Urinary bladder (tissue), 3 donors: ENCODE measurements at regions not wholly inside any gene's neighbourhood (a gene's known extent, or its start where the extent isn't known, plus 50 kb on each side); places are given as distances from the start of the nearest gene placed in this dataset.
"Not testable (repeated sequence)": the region's sequence is repeated elsewhere in the genome, so short reads cannot be mapped to it uniquely, and the experiment has no call there.

ENCODE experiments used
- DNase-seq: peaks from one replicate; pipeline ENCODE4 v3.0.0-alpha.2; 2015; ENCODE audit errors: extremely low spot score
- H3K27ac ChIP-seq: one replicate; pipeline ENCODE4 v1.5.1; 2013; ENCODE audit warnings: low read depth, mild to moderate bottlenecking, moderate library complexity
- H3K36me3 ChIP-seq: one replicate; pipeline ENCODE4 v1.6.1; 2013; ENCODE audit warnings: mild to moderate bottlenecking, moderate library complexity; ENCODE audit not compliant: insufficient read depth
- H3K4me1 ChIP-seq: one replicate; pipeline ENCODE4 v1.6.1; 2013; ENCODE audit warnings: mild to moderate bottlenecking, moderate library complexity; ENCODE audit not compliant: insufficient read depth
- H3K4me3 ChIP-seq: one replicate; pipeline ENCODE4 v1.5.1; 2013; ENCODE audit warnings: low read depth, low read length
- WGBS: extraction: QIAGEN DNeasy Blood & Tissue Kit; methylation state at CpG from one replicate; pipeline ENCODE4 v1.1.7; 2013; 5-methylcytosine and 5-hydroxymethylcytosine counted together
- donor health status: healthy with polysubstance abuse.
- donor health status: healthy.

- DNase-seq = no peak
- Histone ChIP-seq H3K36me3 (no peaks in the 10 kb centered on the region), H3K4me1 (no peaks in the 10 kb centered on the region), H3K4me3 (no peak overlapping the region), H3K27ac (no peak overlapping the region)
- WGBS = 89% methylated on average over 4 of the region's 4 CpGs
Measured at GRCh38 chr2:181789827-181790448, 101.6 kb upstream of the ITPRID2 start.

DNA sequence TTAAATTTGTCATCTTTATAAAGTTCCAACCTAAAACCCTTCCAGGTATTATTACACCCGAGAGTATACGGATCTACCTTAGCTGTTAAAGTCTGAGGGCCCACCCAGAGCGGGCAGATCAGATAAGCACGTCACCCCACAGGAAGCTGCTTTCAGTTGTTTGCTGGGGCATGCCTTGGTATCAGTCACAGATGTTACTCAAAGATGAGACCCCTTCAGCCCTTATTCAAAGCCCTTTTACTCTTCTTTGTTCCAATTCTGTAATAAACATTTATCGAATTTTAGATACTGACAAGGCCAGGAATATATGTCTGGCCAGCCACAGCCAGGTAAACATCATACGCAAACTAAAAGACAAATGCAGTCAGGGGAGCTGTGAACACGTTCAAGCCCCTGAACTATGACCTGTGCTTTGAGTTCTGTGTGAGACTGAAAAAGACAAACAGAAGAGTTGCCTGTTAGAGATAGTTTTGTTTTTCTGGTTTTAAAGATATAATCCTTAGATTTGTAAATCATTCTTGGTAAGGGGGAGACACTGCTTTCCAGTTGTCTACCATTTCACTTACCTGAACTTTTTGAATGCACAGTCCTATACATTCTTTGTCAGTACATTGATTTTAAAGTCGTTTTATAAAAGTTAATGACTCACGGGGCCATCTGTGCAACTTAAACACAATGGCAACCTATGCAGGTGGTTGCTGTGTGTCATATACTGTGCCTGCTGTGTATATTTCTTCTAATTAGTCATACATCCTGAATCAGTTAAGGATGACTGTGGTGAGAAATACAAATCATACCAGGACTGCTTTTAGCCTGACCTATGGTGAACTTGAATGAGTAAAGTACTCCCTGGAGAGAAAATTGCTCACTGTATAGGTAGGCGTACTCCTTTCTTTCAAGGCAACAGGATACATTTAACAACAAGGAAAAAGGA lies 100.5 kb upstream of the ITPRID2 start:
- no peaks in the 10 kb centered on the region for H3K4me1 ChIP-seq
- DNase-seq = no peak
- 63% methylated on average over 10 of the region's 10 CpGs for WGBS
- H3K4me3 ChIP-seq = no peak overlapping the region
- H3K36me3 ChIP-seq = no peaks in the 10 kb centered on the region
- no peak overlapping the region for H3K27ac ChIP-seq

- H3K27ac ChIP-seq = no peak overlapping the region
- DNase-seq = no peak
- H3K4me3 ChIP-seq = no peak overlapping the region
- WGBS = 95% methylated on average over 1 of the region's 1 CpG
- no peaks in the 10 kb centered on the region for H3K4me1 ChIP-seq
- no peaks in the 10 kb centered on the region for H3K36me3 ChIP-seq
Measured at GRCh38 chr2:181792906-181793305, 98.6 kb upstream of the ITPRID2 start.

DNA sequence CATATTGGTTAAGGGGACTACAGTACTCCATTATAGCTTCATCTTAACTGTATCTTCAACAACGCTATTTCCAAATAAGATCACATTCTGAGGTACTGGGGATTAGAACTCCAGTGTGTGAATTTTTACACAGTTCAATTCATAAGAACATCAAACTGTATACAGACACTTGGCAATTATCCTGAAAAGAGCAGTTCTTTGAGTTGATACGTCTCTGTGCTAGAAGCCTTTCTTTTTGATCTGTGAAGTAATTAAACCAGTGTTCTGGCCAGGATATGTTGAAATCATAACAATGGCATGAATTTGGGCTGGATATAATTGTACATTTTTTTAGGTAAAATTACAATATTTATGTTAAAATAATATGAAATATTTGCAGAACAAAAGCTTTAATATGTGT lies 93.5 kb upstream of the ITPRID2 start:
- Histone ChIP-seq H3K4me3 (no peak overlapping the region), H3K36me3 (no peaks in the 10 kb centered on the region), H3K4me1 (no peaks in the 10 kb centered on the region), H3K27ac (no peak overlapping the region)
- WGBS = 76% methylated on average over 2 of the region's 2 CpGs
- DNase-seq = no peak

DNA sequence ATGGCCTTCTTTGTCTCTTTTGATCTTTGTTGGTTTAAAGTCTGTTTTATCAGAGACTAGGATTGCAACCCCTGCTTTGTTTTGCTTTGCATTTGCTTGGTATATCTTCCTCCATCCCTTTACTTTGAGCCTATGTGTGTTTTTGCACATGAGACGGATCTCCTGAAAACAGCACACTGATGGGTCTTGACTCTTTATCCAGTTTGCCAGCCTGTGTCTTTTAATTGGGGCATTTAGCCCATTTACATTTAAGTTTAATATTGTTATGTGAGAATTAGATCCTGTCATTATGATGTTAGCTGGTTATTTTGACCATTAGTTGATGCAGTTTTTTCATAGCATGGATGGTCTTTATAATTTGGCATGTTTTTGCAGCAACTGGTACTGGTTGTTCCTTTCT lies 89.2 kb upstream of the ITPRID2 start:
- not testable (repeated sequence) for H3K4me1 ChIP-seq, H3K36me3 ChIP-seq, H3K27ac ChIP-seq, DNase-seq, H3K4me3 ChIP-seq
- WGBS = 97% methylated on average over 1 of the region's 1 CpG

- H3K4me1 ChIP-seq, H3K4me3 ChIP-seq, H3K27ac ChIP-seq, DNase-seq, H3K36me3 ChIP-seq: not testable (repeated sequence)
- WGBS = 82% methylated on average over 12 of the region's 12 CpGs
Measured at GRCh38 chr2:181803903-181804799, 87.4 kb upstream of the ITPRID2 start.

- no peak overlapping the region for H3K4me3 ChIP-seq
- DNase-seq = no peak
- 21% methylated on average over 3 of the region's 3 CpGs for WGBS
Measured at GRCh38 chr2:181805228-181806038, 86.1 kb upstream of the ITPRID2 start.

GRCh38 chr2:181806039-181806392 lies 85.5 kb upstream of the ITPRID2 start:
- 23% methylated on average over 1 of the region's 1 CpG for WGBS
- H3K27ac ChIP-seq = no peak overlapping the region
- no peaks in the 10 kb centered on the region for H3K36me3 ChIP-seq
- DNase-seq = no peak
- H3K4me1 ChIP-seq = no peaks in the 10 kb centered on the region
- no peak overlapping the region for H3K4me3 ChIP-seq

More at GRCh38 chr2:181805228-181806038, 86.1 kb upstream of the ITPRID2 start:
- Histone ChIP-seq H3K27ac (peak overlapping the region; percentile 10), H3K36me3 (no peaks in the 10 kb centered on the region), H3K4me1 (no peaks in the 10 kb centered on the region)

- WGBS = 89% methylated on average over 2 of the region's 2 CpGs
- Histone ChIP-seq H3K36me3 (no peaks in the 10 kb centered on the region), H3K27ac (no peak overlapping the region), H3K4me1 (no peaks in the 10 kb centered on the region), H3K4me3 (no peak overlapping the region)
- DNase-seq = no peak
Measured at GRCh38 chr2:181807526-181807925, 84.0 kb upstream of the ITPRID2 start.

DNA sequence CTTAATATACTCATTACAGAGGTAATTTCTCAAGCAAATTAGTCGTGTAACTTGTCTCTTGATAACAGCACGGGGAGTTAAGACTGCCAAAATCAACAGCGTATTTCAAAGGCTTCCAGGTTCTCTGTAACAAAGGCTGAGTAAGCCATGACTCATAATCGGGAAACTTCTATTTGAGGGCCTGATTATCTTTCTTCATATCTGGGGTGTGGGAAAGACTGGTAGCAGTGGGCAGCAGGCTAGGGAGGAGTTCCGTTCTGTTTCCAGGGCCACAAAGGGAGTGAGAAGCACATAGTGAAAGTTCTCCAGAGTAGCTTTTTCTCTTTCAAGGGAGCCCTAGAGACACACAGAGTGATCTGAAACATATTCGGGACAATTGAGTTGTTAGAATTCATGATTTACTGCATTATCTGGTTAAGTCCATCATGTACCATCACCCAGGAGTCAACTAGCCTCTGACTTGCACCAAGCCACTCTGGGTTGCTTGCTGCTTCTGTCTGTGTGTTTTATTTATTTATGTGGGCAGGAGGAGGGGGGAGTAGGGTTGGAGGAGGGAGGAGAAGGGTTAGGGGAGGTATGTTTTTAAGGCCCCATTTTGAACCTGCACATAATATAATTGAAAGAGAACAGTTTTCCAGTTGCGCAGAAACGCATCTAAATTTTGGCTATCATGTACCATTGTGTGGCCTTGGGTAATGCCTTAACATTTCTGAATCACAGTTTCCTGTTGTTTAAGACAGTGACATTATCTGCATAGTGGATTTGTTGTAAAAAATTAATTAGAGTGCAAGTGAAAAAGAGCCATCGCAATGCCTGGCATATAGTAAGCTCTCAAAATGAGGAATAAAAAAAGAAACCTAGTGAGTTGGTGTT lies 80.5 kb upstream of the ITPRID2 start:
- no peaks in the 10 kb centered on the region for H3K4me1 ChIP-seq
- no peak for DNase-seq
- WGBS = 41% methylated on average over 9 of the region's 9 CpGs
- H3K27ac ChIP-seq = no peak overlapping the region
- no peaks in the 10 kb centered on the region for H3K36me3 ChIP-seq
- H3K4me3 ChIP-seq = no peak overlapping the region

DNA sequence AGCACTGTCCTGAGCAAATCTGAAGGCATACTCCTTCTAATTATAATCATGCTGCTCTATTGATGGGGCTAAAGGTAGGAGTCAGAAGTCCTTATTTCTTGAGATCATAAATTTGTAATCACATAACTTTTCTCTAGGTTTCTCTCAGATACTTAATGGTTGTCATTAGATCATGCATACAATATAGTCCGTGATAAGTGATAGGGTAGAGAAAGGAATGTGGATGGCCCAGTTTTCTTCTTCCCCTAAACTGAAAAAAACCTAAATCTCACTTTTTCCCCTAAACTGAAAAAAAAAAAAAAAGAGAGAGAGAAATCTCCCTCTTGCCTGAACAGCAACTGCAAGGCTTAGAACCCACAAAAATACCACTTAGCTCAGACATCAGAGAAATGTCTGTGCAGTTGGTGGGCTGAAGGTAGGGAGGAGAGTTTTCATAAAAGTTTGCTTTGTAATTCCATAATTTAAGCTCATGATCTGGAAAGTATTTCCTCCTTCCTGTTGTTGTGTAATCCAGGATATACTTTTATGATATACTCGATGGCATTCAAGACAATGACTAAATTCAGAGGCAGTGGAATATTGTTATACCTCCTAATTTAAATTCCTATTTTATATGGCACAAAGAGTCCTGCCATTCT lies 79.3 kb upstream of the ITPRID2 start:
- no peaks in the 10 kb centered on the region for H3K36me3 ChIP-seq
- H3K27ac ChIP-seq = no peak overlapping the region
- no peaks in the 10 kb centered on the region for H3K4me1 ChIP-seq
- WGBS = 68% methylated on average over 2 of the region's 2 CpGs
- H3K4me3 ChIP-seq = no peak overlapping the region
- no peak for DNase-seq

DNA sequence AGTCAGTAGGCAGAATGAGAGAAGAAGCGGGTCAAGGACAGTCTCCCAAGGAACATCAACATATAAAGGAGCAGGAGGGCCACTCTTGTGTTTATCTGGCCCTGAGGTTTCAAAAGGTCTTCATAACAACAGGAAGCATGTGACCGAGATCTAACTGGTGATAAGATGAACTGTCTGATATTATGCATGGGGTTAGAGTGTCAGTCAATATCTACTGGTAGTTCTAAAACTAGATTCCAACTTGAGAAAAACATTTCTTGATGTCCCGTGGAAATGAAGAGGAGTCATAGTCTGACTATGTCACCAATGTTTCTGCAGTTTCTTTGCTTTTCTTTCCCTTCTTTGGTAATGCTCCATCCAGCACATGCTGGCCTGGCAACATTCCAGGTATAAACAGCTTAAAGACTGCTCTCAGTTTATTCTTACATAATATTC lies 77.5 kb upstream of the ITPRID2 start:
- 67% methylated on average over 3 of the region's 3 CpGs for WGBS
- Histone ChIP-seq H3K27ac (no peak overlapping the region), H3K4me1 (no peaks in the 10 kb centered on the region), H3K4me3 (no peak overlapping the region), H3K36me3 (no peaks in the 10 kb centered on the region)
- no peak for DNase-seq
